GM21825 (cell line): ENCODE measurements at regions not wholly inside any gene's neighbourhood (a gene's known extent, or its start where the extent isn't known, plus 50 kb on each side); places are given as distances from the start of the nearest gene placed in this dataset.
"Not testable (repeated sequence)": the region's sequence is repeated elsewhere in the genome, so short reads cannot be mapped to it uniquely, and the experiment has no call there.

Experiments
- ATAC-seq: cut with Tn5 transposase; IDR thresholded peaks from one replicate; pipeline ENCODE4 v1.9.1; 2021; ENCODE audit warnings: mild to moderate bottlenecking, moderate library complexity; ENCODE audit not compliant: unreplicated experiment

DNA sequence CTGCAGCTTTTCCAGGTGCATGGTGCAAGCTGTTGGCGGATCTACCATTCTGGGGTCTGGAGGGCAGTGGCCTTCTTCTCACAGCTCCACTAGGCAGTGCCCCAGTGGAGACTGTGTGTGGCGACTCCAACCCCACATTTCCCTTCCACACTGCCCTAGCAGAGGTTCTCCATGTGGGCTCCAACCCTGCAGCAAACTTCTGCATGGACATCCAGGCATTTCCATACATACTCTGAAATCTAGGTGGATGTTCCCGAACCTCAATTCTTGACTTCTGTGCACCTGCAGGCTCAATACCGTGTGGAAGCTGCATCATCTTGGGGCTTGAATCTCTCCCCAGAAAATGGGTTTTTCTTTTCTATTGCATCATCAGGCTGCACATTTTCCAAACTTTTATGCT lies 160.2 kb upstream of the DYRK2 start:
- ATAC-seq, result not testable (repeated sequence)

DNA sequence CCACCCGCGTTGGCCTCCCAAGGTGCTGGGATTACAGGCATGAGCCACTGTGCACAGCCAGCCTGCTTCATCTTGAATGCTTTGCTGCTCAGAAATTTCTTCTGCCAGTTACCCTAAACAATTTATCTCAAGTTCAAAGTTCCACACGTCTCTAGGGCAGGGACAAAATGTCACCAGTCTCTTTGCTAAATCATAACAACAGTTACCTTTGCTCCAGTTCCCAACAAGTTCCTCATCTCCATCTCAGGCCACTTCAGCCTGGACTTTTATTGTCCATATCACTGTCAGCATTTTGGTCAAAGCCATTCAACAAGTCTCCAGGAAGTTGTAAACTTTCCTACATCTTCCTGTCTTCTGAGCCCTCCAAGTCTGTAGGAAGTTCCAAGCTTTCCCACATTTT lies 159.5 kb upstream of the DYRK2 start:
- ATAC-seq, result no peak

DNA sequence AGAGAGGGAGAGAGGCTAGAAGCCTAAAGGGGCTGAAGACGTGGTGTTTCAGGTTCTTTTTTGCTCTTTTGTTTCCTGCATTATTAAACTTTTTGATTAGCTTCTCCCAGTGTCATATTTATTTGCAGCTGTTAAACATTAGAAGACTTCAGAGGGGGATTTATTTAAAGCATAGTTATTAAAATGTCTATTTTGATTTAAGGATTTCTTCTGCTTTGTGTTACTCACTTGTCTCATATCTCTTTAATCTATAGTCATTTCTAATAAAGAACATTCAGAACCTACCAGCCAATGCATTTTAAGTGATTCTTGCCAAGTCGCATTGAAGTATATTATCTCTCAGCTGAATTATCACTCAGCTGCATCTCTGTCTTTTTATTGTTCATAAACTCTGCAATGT lies 152.0 kb upstream of the DYRK2 start:
- ATAC-seq, result no peak

DNA sequence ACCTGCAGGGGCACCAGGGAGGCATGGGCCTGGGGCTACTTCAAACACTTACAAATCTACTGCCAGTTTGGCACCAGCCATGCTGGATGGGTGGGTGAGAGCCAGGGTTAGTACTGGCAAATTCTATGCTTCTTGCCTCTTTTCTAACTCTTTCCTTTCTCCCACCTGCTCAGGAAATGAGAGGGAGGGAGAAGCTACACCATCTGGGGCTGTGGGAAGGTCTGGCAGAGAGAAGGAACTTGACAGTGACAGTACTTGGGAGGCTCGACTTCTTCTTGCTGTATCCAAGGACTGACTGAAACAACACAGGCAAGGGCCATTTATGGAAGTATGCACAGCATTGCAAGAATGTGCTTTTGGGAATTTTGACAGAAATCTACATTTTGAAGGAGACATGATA lies 149.6 kb upstream of the DYRK2 start:
- ATAC-seq, result no peak

DNA sequence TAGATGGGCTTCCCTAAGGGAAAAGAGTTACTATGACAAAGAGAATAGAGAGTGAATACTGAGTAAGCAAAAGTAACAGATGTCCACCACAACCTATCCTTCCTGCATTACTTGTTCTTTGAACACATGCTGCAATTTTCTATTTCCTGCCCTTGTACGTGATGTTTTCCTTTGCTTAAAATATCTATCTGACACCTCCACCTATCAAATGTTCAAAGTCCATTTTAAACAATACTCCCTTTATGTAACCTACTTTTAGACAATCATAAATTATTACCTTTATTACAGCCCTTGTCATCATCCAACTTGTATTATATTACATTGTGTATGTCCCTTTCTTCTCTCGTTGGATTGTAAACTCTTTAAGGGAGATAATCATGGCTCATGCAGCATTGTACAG lies 147.2 kb upstream of the DYRK2 start:
- ATAC-seq, result no peak

DNA sequence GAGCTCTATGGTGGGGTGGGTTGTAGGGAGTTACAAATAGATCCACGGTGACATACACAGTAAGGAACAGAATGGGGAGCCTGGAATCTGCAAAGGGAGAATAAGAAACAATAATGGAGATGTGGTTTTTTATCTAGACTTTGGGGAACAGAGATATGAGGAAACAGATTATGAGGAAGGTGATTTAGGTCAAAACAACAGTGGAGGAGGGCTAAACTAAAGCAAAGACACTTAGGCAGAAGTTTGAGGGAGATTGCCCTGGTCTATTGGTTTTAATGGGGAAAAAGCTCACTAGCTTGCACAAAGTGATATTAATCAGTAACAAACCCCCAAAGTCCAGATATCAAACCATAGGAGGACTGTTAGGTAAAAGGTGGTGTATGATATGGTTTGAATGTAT lies 144.5 kb upstream of the DYRK2 start:
- ATAC-seq, result no peak

DNA sequence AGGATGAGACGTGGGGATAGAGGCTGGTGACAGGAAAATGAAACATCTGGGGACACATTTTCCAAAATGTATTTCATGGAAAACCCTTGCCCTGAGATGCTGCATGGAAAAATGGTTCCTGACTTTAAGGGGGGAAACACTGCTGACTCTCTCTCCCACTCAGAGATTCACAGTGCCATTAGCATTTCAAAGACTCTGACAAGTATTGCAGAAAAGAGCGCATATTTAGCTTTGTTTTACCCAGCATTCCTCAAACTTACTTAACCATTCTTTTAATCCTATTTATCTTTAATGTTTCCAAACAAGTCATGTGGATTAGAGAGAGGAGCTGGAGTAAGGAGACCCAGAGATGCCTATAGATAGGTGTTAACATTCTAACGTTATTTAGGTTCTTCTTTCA lies 141.8 kb upstream of the DYRK2 start:
- ATAC-seq, result no peak

DNA sequence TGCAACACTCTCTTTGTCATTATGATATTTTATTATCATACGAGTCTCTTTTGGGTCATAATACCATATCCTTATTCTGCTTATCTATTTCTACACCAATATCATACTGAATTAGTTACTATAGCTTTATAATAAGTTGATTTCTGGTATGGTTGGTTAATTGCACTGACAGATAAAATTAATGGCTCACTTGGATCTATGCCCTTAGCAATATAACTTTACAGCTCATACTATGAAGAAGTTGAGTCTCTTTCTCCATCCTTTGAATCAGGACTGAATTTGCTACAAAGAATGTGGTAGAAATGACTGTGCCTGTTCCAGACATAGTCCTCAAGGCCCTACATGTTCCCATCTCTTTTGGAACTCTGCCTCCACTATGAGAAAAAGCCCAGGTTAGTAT lies 139.7 kb upstream of the DYRK2 start:
- ATAC-seq, result no peak

DNA sequence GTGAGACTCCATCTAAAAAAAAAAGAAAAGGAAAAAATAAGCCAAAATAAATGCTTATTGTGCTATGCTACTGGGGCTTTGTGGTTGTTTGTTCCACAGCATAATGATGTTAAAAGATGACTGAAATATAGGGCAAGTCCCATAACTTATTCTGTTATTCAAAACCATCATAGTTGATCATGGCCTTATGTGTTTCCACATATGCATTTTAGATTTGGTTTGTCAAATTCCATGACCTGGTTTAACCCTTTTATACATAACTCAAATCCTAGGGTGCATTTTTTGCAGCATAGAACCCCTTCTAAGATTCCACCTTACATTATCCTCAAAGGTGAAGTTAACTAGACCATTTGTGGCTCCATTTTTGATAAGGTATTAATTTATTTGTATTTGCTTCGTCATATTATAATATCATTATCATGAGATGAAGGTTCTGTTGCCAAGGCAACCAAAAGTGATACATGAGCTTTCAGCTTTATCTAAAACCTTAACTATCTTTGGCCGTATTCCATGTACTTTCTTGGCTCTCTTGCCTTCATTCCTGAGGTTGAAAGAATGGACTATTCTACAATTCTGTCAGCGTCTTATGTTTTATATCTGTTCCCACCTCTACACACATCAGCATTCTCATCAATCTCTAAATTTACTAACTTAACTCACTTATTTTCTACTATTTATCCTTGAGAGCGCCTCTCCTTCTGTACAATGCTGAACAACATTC lies 138.7 kb upstream of the DYRK2 start:
- no peak for ATAC-seq

DNA sequence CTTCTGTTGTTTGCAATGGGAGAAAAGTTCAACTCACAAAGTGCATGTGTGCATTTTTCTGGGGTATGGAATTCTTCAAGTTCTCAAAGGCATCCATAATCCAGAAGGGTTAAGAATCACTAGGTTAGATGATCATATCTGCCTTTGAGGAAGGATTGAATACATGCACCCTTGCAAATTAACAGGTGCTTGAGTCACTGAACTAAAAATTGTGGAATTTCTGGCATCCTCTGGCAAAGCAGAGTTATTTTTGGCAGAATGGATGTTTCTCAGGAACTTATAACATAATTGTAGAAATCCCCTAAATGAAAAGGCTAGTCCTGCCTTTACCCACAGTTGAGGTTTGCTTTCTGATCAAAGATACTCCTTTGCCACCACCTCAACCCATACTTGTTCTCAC lies 136.5 kb upstream of the DYRK2 start:
- ATAC-seq, result no peak

DNA sequence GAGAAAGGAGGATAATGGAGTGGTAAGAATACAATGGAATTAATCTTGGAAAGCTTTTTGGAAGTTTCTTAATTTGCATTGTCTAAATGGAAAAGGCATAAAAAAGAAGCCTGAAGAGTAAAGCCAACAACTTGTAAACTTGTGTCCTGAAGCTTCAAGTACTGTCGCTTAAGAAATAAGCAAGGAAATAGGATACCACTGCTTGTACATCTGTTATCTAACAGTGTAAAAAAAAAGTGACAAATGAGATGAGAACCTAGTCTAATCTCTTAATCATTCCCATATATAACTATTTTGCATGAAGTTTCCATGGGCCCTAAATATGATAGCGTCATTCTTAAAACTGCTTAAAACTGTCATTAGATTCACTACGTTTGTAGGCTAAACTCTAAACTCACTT lies 134.0 kb upstream of the DYRK2 start:
- no peak for ATAC-seq

DNA sequence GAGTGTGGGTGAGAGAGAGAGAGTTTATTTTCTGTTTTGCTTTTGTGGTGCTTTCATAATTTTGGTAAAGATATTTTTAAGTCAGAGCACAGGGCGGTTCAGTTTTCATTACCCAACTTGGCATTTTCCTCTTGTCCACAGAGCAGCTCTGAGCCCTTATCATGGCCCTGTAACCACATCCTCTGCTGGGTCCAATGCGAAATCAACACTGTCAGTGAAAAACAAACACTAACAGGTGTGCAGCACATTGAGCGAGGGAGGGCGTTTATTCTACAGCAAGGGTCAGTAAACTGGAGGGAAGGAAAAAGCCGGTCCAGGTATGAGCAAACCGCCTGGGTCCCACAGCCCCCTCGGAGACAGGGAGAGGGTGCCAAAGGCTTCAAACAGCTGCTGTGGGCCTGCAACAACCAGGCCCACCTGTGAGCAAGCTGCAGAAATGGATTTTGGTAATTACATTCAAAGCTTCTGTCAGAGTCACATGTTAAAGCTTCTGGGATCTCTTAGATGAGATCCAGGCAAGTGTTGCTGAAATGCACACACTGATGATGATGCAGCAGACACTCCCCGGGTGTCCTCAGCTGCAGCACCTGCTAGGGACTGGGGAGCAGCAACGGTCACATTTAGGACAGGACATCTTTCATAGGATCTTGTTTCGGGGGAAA lies 132.7 kb upstream of the DYRK2 start:
- peak; percentile 94 for ATAC-seq

DNA sequence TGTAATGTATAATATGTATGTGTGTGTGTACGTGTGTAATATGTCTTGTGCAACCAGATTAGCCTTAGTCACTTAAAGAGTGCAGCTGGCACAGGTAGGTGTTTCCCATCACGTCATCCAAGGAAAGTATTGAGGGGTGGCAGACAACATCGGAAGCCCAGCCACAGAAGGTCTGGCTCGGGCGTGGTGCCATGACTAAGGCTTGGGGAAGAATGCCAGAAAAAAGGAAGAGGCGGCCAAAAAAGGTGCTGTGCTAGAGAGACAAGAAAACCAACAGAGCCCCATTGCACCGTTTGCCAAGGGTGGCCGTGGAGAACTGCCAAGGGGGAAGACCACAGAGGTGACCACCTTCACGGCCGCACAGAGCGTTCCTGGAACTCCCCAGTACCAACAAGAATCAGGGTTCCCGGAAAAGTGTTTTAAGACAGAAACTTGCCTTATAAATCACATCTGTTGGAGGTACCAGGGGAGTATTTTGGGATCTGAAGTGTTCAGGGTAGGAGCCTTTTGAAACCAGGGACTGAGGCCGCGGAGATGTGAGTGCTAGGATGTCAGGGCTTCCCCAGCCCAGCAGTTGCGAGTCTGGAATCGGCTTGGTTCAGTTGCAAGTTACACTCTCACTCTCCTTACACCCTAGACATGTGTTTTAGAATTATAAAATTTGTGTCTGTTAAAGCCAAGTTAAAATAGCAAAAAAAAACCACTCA lies 131.2 kb upstream of the DYRK2 start:
- no peak for ATAC-seq

DNA sequence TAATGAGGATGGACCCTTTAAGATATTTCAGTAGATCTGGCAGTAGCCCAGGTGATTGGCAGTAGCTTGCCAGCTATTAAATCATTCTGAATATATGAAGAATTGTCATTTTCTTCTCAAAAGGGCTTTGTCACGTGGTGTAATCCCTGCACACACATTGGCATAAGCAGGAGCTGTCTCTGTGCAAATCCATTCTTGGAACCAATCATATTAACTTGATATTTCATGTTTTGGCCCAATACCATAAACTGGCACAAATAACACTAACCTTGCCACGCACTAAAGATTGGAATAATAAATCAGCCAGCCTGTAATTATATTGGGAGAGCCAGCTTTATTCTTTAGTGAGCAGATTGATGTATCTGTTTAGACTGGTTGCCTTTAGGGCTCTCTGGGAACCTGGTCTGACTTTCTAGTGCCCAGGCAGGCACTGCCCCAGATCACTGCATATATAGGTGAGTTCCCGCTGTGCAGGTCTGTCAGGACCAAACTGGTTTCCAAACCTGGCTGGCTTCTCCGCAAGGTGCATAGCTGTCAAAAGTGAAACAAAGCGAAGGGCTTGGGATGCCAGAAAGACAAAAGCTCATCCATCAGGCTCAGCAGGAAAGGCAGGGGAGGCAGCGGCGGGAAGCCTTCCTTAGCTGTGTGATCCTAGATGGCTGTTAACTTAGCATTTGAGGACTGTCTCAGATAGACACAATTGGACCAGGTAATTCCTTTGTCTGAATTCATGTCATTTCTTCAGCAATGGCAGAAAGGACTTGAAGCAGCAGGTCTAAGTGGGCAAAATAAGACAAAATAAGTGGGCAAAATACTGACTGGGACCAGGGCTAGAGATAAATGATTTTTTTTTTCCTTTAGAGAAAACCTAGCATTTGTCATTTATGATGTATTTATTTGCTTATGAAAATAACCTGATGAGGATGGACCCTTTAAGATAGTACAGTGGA lies 128.8 kb upstream of the DYRK2 start:
- ATAC-seq, result no peak

DNA sequence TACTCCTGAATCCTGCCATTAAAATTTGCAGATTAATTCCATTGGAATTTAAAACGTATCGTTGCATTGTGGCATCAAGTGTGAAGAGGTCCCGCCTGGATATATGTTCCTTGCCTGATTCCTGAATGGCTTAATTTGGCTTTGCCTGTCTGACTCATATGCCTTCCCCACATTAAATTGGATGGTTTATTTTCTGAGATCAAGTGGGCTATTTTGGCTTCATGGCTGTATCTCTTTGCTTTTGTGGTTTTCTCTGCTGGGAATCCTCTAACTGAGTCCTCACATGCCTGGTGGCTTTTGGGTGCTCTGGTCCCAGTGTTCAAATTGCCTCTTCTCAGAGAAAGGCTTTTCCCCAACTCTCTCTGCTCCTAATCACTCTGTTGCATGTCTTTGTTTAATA lies 127.9 kb upstream of the DYRK2 start:
- ATAC-seq, result no peak

DNA sequence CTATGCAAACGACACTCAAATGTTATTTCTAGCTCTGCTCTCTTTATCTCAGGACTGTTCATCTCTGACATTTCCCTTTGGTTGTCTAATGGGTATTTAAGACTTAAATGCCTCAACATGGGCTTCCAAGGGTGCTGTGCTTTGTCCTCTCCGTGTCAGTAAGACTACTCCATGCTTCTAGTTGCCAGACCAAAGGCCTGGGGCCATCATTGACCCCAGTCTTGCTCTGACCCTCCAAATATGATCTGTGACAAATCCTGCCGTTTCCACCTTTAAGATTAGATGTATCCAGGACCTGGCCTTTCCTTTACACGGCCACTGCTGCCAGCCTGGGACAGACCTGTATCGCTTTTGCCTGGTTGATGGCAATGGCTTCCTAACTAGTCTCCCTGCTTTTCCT lies 126.3 kb upstream of the DYRK2 start:
- ATAC-seq, result no peak

DNA sequence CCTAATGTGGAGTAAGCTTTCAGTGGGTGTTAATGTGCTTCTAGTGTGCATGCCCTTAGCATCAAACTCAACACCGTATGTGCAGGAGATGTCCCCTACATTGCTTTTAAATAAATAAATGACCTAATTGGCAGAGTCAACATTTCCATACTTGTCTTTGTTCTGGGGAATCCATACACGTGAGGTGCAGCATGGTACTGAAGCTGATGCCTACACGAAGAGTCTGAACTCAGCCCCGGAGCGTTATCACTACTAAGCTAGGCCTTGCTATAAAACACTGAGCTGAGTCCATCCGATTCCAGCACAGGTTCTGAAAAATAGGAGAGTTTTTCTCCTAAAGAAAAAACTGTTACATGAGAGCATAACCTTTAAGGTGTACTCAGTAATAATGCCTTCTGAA lies 125.0 kb upstream of the DYRK2 start:
- ATAC-seq, result no peak

DNA sequence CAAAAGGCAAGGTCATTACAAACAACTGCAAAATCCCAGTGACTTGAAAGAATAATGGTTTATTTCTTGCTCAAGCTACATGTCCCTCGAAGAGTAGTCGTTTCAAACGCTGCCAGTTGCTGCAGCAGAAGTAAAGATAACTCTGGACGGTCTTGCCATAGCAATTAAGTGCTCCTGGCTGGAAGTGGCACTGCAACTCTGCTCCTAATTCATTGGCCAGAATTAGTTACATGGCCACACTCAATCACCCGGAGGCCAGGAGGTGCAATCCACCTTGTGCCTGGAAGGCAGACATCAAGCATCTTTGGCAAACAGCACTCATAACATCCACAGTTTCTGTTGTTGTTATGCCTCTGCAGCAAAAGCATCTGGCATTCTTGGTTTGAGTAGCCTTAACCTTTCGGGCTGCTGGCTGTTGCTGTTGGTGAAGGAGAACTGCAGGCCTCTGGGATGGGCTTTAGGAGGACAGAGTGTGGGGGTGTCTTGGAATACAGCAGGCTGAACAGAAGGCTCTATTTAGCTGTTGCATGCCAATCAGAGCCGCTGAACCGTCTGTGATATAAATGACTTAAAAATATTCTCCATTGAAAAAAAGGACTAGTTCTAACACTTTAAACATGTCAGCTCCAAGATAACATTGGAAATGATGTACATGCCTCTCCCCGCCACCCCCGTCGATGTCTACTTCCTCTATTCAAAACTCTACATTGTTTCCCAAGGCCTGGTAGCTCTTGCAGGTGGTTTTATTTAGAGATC lies 123.5 kb upstream of the DYRK2 start:
- no peak for ATAC-seq

DNA sequence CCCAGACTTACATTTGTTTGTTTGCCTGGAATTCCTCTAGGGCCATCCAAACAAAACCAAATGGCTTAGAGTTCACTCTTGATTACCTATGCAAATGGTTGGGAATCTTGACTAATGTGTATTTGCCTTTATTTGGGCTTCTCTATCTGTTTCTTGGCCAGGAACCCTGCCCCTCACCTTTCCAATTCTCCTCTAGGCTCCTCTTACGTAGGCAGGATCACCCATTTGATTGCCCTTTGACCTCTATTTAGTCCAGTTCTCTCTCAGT lies 123.0 kb upstream of the DYRK2 start:
- no peak for ATAC-seq

DNA sequence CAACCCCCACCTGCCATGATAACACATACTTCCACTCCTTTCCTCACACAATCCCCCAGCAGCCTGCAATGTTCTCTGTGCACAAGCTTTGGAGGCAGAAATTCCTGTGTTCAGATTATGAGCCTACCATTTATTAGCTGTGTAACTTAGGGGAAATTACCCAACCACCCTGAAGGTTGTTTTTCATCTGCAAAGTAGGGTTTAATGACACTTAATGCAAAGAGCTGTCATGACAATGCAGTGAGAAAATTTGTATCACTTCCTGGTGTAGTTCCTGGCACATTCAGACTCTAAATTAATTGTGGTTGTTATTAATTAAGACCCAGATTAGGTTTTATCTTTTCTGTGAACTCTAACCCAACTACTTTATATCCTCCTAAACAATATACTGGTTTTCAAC lies 122.4 kb upstream of the DYRK2 start:
- no peak for ATAC-seq

DNA sequence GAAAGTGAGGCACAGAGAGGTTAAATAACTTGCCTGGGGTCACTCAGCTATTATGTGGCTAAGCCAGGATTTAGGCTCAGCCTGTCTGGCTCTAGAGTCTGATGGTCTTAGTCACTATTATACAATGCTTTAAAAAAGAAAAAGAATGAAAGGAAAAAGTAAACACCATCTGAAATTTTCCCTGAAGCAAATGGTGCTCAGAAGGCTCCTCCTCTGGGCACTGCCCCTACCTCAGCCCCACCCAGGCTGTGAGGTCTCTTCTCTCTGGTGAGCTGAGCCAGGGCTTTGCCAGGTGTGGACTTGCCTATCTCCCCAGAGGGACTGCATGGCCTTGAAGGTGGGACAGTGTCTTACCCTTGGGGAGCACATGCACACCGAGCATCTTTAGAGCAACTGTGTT lies 117.5 kb upstream of the DYRK2 start:
- ATAC-seq, result no peak
